ENCODE measurements at regions not wholly inside any gene's neighbourhood (a gene's known extent, or its start where the extent isn't known, plus 50 kb on each side); places are given as distances from the start of the nearest gene placed in this dataset.
"Not testable (repeated sequence)": the region's sequence is repeated elsewhere in the genome, so short reads cannot be mapped to it uniquely, and the experiment has no call there.

GRCh38 chr17:71764505-71764904 is 356.3 kb upstream of the SOX9 start:
- peak; percentile 14 for DNase-seq
- in situ Hi-C loops (cut with MboI; ENCODE audit: low pct_unique_long_range_greater_than_20kb, low sequenced_read_pairs), result no loop called here

GRCh38 chr17:71765437-71765836 is 355.4 kb upstream of the SOX9 start:
- no peak for DNase-seq
- in situ Hi-C loops (cut with MboI; ENCODE audit: low pct_unique_long_range_greater_than_20kb, low sequenced_read_pairs), result no loop called here

- in situ Hi-C loops (cut with MboI; ENCODE audit: low pct_unique_long_range_greater_than_20kb, low sequenced_read_pairs), result no loop called here
- no peak for DNase-seq
Measured at GRCh38 chr17:71769850-71770249, 351.0 kb upstream of the SOX9 start.

- in situ Hi-C loops (cut with MboI; ENCODE audit: low pct_unique_long_range_greater_than_20kb, low sequenced_read_pairs), result no loop called here
- no peak for DNase-seq
Measured at GRCh38 chr17:71777048-71777640, 343.7 kb upstream of the SOX9 start.

GRCh38 chr17:71779482-71779881 is 341.3 kb upstream of the SOX9 start:
- in situ Hi-C loops (cut with MboI; ENCODE audit: low pct_unique_long_range_greater_than_20kb, low sequenced_read_pairs), result no loop called here
- no peak for DNase-seq

- no peak for DNase-seq
- in situ Hi-C loops (cut with MboI; ENCODE audit: low pct_unique_long_range_greater_than_20kb, low sequenced_read_pairs), result no loop called here
Measured at GRCh38 chr17:71780596-71780995, 340.2 kb upstream of the SOX9 start.

- DNase-seq; in situ Hi-C loops (cut with MboI; ENCODE audit: low pct_unique_long_range_greater_than_20kb, low sequenced_read_pairs): not testable (repeated sequence)
Measured at GRCh38 chr17:71782021-71782420, 338.8 kb upstream of the SOX9 start.

- DNase-seq, result no peak
- in situ Hi-C loops (cut with MboI; ENCODE audit: low pct_unique_long_range_greater_than_20kb, low sequenced_read_pairs), result no loop called here
Measured at GRCh38 chr17:71790791-71791190, 330.0 kb upstream of the SOX9 start.

GRCh38 chr17:71791311-71791710 is 329.5 kb upstream of the SOX9 start:
- no peak for DNase-seq
- in situ Hi-C loops (cut with MboI; ENCODE audit: low pct_unique_long_range_greater_than_20kb, low sequenced_read_pairs), result no loop called here

- in situ Hi-C loops (cut with MboI; ENCODE audit: low pct_unique_long_range_greater_than_20kb, low sequenced_read_pairs), result no loop called here
- DNase-seq, result no peak
Measured at GRCh38 chr17:71792966-71793365, 327.9 kb upstream of the SOX9 start.

- in situ Hi-C loops (cut with MboI; ENCODE audit: low pct_unique_long_range_greater_than_20kb, low sequenced_read_pairs), result no loop called here
- DNase-seq, result no peak
Measured at GRCh38 chr17:71793518-71793917, 327.3 kb upstream of the SOX9 start.

- in situ Hi-C loops (cut with MboI; ENCODE audit: low pct_unique_long_range_greater_than_20kb, low sequenced_read_pairs), result no loop called here
- no peak for DNase-seq
Measured at GRCh38 chr17:71798701-71799100, 322.1 kb upstream of the SOX9 start.

- DNase-seq, result no peak
- in situ Hi-C loops (cut with MboI; ENCODE audit: low pct_unique_long_range_greater_than_20kb, low sequenced_read_pairs), result no loop called here
Measured at GRCh38 chr17:71799657-71800056, 321.2 kb upstream of the SOX9 start.

- in situ Hi-C loops (cut with MboI; ENCODE audit: low pct_unique_long_range_greater_than_20kb, low sequenced_read_pairs), result no loop called here
- no peak for DNase-seq
Measured at GRCh38 chr17:71801301-71801700, 319.5 kb upstream of the SOX9 start.

GRCh38 chr17:71802663-71803062 is 318.2 kb upstream of the SOX9 start:
- in situ Hi-C loops (cut with MboI; ENCODE audit: low pct_unique_long_range_greater_than_20kb, low sequenced_read_pairs), result no loop called here

GRCh38 chr17:71803656-71804284 is 317.1 kb upstream of the SOX9 start:
- no peak for DNase-seq
- in situ Hi-C loops (cut with MboI; ENCODE audit: low pct_unique_long_range_greater_than_20kb, low sequenced_read_pairs), result no loop called here

More at GRCh38 chr17:71802663-71803062, 318.2 kb upstream of the SOX9 start:
- no peak for DNase-seq

GRCh38 chr17:71809537-71809936 is 311.3 kb upstream of the SOX9 start:
- no peak for DNase-seq
- in situ Hi-C loops (cut with MboI; ENCODE audit: low pct_unique_long_range_greater_than_20kb, low sequenced_read_pairs), result no loop called here

- in situ Hi-C loops (cut with MboI; ENCODE audit: low pct_unique_long_range_greater_than_20kb, low sequenced_read_pairs), result not testable (repeated sequence)
Measured at GRCh38 chr17:71813861-71814260, 307.0 kb upstream of the SOX9 start.

GRCh38 chr17:71821511-71821910 is 299.3 kb upstream of the SOX9 start:
- in situ Hi-C loops (cut with MboI; ENCODE audit: low pct_unique_long_range_greater_than_20kb, low sequenced_read_pairs), result no loop called here
- DNase-seq, result no peak

More at GRCh38 chr17:71813861-71814260, 307.0 kb upstream of the SOX9 start:
- DNase-seq, result not testable (repeated sequence)

GRCh38 chr17:71824671-71825070 is 296.1 kb upstream of the SOX9 start:
- no peak for DNase-seq
- in situ Hi-C loops (cut with MboI; ENCODE audit: low pct_unique_long_range_greater_than_20kb, low sequenced_read_pairs), result no loop called here

- no peak for DNase-seq
- in situ Hi-C loops (cut with MboI; ENCODE audit: low pct_unique_long_range_greater_than_20kb, low sequenced_read_pairs), result no loop called here
Measured at GRCh38 chr17:71825687-71826086, 295.1 kb upstream of the SOX9 start.
